ENCODE measurements at regions not wholly inside any gene's neighbourhood (a gene's known extent, or its start where the extent isn't known, plus 50 kb on each side); places are given as distances from the start of the nearest gene placed in this dataset.

GRCh38 chr13:86585835-86586234, 786.6 kb upstream of the SLITRK6 start:
- Histone ChIP-seq H3K36me3 (no peaks in the 10 kb centered on the region), H3K27me3 (no peaks in the 10 kb centered on the region), H3K4me2 (no peak overlapping the region), H3K27ac (no peak overlapping the region), H4K20me1 (ENCODE audit: low read depth) (no peaks in the 10 kb centered on the region), H3K9ac (no peak overlapping the region), H3K4me3 (no peak overlapping the region), H3F3A (ENCODE audit: low read depth) (no peaks in the 10 kb centered on the region), H2AFZ (replicated peaks) (no peak overlapping the region), H3K9me3 (ENCODE audit: low read depth) (no peaks in the 10 kb centered on the region), H3K79me2 (ENCODE audit: low read depth) (no peaks in the 10 kb centered on the region), H3K4me1 (no peaks in the 10 kb centered on the region)
- Mint-ChIP-seq H3K27me3 (ENCODE audit: insufficient read depth, low read depth) (peaks cover 4% of the 10 kb centered on the region), H3K9me3 (no peaks in the 10 kb centered on the region), H3K27ac (no peak overlapping the region), H3K36me3 (no peaks in the 10 kb centered on the region), H3K4me3 (no peak overlapping the region), H3K4me1 (no peaks in the 10 kb centered on the region)
- DNase-seq (ENCODE audit: low spot score) = no peak
- TF ChIP-seq EZH2 (IDR thresholded peaks at IDR 0.05) = no peak
- no peak for TF ChIP-seq CTCF (IDR thresholded peaks at IDR 0.05)

- Mint-ChIP-seq H3K27me3 (ENCODE audit: insufficient read depth, low read depth) (peaks cover 2% of the 10 kb centered on the region), H3K9me3 (peaks cover 11% of the 10 kb centered on the region), H3K4me1 (peaks cover 8% of the 10 kb centered on the region), H3K36me3 (no peaks in the 10 kb centered on the region), H3K27ac (no peak overlapping the region), H3K4me3 (no peak overlapping the region)
- no peaks in the 10 kb centered on the region for H3K79me2 ChIP-seq (ENCODE audit: low read depth)
- no peaks in the 10 kb centered on the region for H3K4me1 ChIP-seq
- no peaks in the 10 kb centered on the region for H3K36me3 ChIP-seq
- TF ChIP-seq CTCF (IDR thresholded peaks at IDR 0.05) (no peak), EZH2 (IDR thresholded peaks at IDR 0.05) (no peak), EZH2phosphoT487 (IDR thresholded peaks at IDR 0.05) (no peak)
- no peak for DNase-seq (ENCODE audit: low spot score)
- no peaks in the 10 kb centered on the region for H3F3A ChIP-seq (ENCODE audit: low read depth)
- no peak overlapping the region for H3K4me3 ChIP-seq
- H3K27ac ChIP-seq = no peak overlapping the region
- H4K20me1 ChIP-seq (ENCODE audit: low read depth) = no peaks in the 10 kb centered on the region
- no peaks in the 10 kb centered on the region for H3K27me3 ChIP-seq
- H3K9ac ChIP-seq = no peak overlapping the region
- H2AFZ ChIP-seq (replicated peaks) = no peak overlapping the region
- no peak overlapping the region for H3K4me2 ChIP-seq
- H3K9me3 ChIP-seq (ENCODE audit: low read depth) = no peaks in the 10 kb centered on the region
Observed at GRCh38 chr13:86591862-86592261, 792.6 kb upstream of the SLITRK6 start.

- Histone ChIP-seq H3K27me3 (no peaks in the 10 kb centered on the region), H3F3A (ENCODE audit: low read depth) (no peaks in the 10 kb centered on the region), H4K20me1 (ENCODE audit: low read depth) (no peaks in the 10 kb centered on the region), H2AFZ (replicated peaks) (no peak overlapping the region), H3K27ac (no peak overlapping the region), H3K79me2 (ENCODE audit: low read depth) (no peaks in the 10 kb centered on the region), H3K4me3 (no peak overlapping the region), H3K36me3 (no peaks in the 10 kb centered on the region), H3K4me2 (no peak overlapping the region), H3K9me3 (ENCODE audit: low read depth) (no peaks in the 10 kb centered on the region), H3K9ac (no peak overlapping the region), H3K4me1 (no peaks in the 10 kb centered on the region)
- H3K27me3 Mint-ChIP-seq (ENCODE audit: insufficient read depth, low read depth) = no peaks in the 10 kb centered on the region
- H3K36me3 Mint-ChIP-seq = no peaks in the 10 kb centered on the region
- H3K27ac Mint-ChIP-seq = peak overlapping the region; percentile 20
- H3K4me3 Mint-ChIP-seq = no peak overlapping the region
- DNase-seq (ENCODE audit: low spot score) = no peak
- peaks cover 8% of the 10 kb centered on the region for H3K4me1 Mint-ChIP-seq
- H3K9me3 Mint-ChIP-seq = no peaks in the 10 kb centered on the region
- TF ChIP-seq EZH2 (IDR thresholded peaks at IDR 0.05) (no peak), EZH2phosphoT487 (IDR thresholded peaks at IDR 0.05) (no peak), CTCF (IDR thresholded peaks at IDR 0.05) (no peak)
Observed at GRCh38 chr13:86601351-86601750, 802.1 kb upstream of the SLITRK6 start.

- no peak overlapping the region for H3K4me3 Mint-ChIP-seq
- no peak for DNase-seq (ENCODE audit: low spot score)
- Histone ChIP-seq H3K4me1 (no peaks in the 10 kb centered on the region), H2AFZ (replicated peaks) (no peak overlapping the region), H3K9ac (no peak overlapping the region), H3K27me3 (no peaks in the 10 kb centered on the region), H3K27ac (no peak overlapping the region), H3K4me2 (no peak overlapping the region), H3K36me3 (no peaks in the 10 kb centered on the region), H4K20me1 (ENCODE audit: low read depth) (no peaks in the 10 kb centered on the region), H3F3A (ENCODE audit: low read depth) (no peaks in the 10 kb centered on the region), H3K4me3 (no peak overlapping the region), H3K79me2 (ENCODE audit: low read depth) (no peaks in the 10 kb centered on the region), H3K9me3 (ENCODE audit: low read depth) (no peaks in the 10 kb centered on the region)
- no peak overlapping the region for H3K27ac Mint-ChIP-seq
- H3K36me3 Mint-ChIP-seq = no peaks in the 10 kb centered on the region
- H3K4me1 Mint-ChIP-seq = peaks cover 7% of the 10 kb centered on the region
- no peak for TF ChIP-seq EZH2 (IDR thresholded peaks at IDR 0.05)
- TF ChIP-seq CTCF (IDR thresholded peaks at IDR 0.05) = no peak
- no peak for TF ChIP-seq EZH2phosphoT487 (IDR thresholded peaks at IDR 0.05)
- H3K9me3 Mint-ChIP-seq = peaks cover 2% of the 10 kb centered on the region
- no peaks in the 10 kb centered on the region for H3K27me3 Mint-ChIP-seq (ENCODE audit: insufficient read depth, low read depth)
Observed at GRCh38 chr13:86606264-86606663, 807.0 kb upstream of the SLITRK6 start.

Data from neural progenitor cell (in vitro differentiated cells).